HG02623 (cell line): ENCODE measurements at regions not wholly inside any gene's neighbourhood (a gene's known extent, or its start where the extent isn't known, plus 50 kb on each side); places are given as distances from the start of the nearest gene placed in this dataset.
"Not testable (repeated sequence)": the region's sequence is repeated elsewhere in the genome, so short reads cannot be mapped to it uniquely, and the experiment has no call there.

Source experiments
- ATAC-seq: cut with Tn5 transposase; IDR thresholded peaks from one replicate; pipeline ENCODE4 v1.9.1; 2021; ENCODE audit warnings: moderate library complexity; ENCODE audit not compliant: unreplicated experiment

- no peak for ATAC-seq
Observed at GRCh38 chr16:58863761-58864160, 129.6 kb upstream of the GOT2 start.

- ATAC-seq, result no peak
Observed at GRCh38 chr16:58863042-58863441, 128.9 kb upstream of the GOT2 start.

DNA sequence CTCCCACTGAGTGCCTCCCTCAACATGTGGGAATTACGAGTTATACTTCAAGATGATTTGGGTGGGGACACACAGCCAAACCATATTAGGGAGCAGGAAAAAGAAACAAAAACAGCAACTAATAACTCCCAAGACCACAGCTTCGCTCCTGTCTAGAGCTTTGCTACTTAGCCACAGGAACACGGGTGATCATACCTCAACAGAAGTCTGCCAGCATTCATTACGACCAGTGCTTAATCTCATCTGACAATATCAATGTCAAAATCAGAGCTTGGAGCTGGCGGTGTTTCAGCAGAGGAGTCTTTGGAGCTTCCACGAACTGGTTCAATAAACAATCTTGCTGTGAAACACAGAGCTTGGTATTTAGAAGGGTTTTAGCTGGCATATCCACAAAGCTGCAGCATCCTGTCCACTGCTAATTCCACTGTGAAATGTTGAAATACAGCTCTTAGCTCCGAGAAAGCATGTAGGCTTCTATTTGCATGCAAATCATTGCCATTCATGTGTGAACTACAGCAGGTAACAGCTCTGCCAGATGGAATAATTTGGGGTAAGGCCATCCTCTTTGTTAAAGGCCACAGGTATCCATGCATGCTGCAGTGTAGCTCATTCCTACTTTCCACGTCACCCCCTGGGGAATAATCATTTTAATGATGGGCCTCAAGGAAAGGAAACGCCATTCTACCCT, 128.4 kb upstream of the GOT2 start:
- no peak for ATAC-seq

- ATAC-seq, result no peak
Observed at GRCh38 chr16:58859958-58860669, 126.0 kb upstream of the GOT2 start.

GRCh38 chr16:58858577-58858976, 124.5 kb upstream of the GOT2 start:
- not testable (repeated sequence) for ATAC-seq

GRCh38 chr16:58855291-58855863, 121.3 kb upstream of the GOT2 start:
- ATAC-seq, result no peak

- peak; percentile 68 for ATAC-seq
Observed at GRCh38 chr16:58853854-58854791, 120.0 kb upstream of the GOT2 start.

DNA sequence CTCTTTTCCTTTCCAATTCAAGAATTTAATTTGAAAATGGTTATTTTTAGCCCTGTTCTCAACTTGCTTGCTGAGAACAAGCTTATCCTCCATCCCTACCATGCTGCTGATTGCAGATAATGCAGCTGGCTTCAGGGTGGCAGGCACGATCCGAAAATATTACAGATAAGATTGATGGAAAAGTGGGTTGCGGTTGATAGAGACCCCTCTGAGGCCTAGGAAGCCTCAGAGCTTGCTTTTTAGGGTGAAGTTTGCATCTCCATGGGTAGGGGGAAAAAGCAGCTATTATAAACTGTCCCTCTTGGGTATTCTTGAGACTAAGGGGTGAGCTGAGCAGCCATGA, 116.5 kb upstream of the GOT2 start:
- ATAC-seq, result no peak

GRCh38 chr16:58850019-58850677, 116.0 kb upstream of the GOT2 start:
- no peak for ATAC-seq

GRCh38 chr16:58848662-58849002, 114.5 kb upstream of the GOT2 start:
- ATAC-seq, result no peak

DNA sequence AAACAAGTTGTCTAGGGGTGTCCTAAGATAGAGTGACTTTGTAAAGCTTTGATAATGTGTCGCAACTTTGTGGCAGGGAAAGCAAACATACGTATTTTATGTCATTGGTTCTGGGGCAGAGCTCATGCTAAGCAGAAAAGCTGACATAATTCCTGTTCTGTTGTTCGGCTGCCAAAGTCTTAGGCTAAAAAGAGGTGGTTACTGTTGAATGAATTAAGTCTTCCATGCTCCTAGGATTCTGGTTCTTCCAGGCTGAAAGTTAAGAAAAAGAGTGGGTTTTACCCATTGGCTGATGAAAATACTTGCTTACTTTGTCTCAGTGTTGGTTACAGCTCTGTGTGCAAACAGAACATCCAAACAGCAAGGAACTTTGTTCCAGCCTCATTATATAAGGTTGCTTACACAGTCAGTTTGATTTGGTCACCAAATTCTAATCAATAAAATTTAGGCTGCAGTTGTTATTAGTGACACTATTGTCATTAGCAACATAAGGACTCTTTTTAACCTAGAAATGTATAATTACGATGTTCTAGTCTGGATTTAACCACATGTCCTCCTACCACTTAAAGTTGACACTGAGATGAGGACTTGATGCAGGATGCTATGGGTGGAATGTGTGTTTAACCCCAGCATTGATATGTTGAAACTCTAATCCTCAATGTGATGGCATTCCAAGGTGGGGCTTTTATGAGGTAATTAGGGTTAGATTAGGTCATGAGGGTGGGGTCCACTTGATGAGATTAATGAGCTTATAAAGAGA, 114.0 kb upstream of the GOT2 start:
- no peak for ATAC-seq

DNA sequence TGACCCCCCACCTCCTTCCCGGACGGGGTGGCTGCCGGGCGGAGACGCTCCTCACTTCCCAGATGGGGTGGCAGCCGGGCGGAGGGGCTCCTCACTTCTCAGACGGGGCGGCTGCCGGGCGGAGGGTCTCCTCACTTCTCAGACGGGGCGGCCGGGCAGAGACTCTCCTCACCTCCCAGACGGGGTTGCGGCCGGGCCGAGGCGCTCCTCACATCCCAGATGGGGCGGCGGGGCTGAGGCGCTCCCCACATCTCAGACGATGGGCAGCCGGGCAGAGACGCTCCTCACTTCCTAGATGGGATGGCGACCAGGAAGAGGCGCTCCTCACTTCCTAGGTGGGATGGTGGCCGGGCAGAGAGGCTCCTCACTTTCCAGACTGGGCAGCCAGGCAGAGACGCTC, 112.1 kb upstream of the GOT2 start:
- ATAC-seq, result not testable (repeated sequence)

GRCh38 chr16:58843675-58844074, 109.6 kb upstream of the GOT2 start:
- peak; percentile 48 for ATAC-seq

DNA sequence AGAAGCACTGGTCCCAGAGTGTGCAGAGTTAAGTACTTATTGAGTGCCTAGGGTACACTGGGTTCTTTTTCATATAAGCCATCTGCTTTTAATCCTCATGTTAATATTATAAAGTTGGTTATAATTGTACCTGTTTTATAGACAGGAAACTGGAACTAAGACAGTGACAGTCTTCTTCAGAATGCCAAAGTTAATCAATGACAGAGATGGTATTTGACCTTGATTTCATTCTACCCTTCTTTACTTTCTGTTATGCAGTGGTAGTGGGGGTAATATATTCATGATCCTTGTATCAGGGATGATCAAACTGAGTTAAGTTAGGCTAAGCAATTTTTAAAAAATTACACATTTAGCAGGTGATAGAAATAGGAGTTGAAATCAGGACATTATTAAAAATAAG, 108.6 kb upstream of the GOT2 start:
- ATAC-seq, result peak; percentile 37

DNA sequence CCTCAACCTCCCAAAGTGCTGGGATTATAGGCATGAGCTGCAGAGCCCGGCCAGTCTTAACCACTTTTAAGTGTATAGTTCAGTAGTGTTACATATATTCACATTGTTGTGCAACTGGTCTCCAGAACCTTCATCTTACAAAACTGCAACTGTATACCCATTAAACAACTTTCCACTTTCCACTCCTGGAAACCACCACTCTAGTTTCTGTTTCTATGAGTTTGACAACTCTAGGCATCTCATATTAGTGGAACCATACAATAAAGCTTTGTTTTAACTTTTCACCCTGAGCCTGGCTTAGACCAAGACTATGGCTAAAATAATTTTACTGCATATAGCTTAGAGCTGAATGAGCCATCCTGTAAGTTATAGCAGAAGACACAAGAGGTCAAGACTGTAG, 108.0 kb upstream of the GOT2 start:
- ATAC-seq, result peak; percentile 52

GRCh38 chr16:58837950-58838349, 103.8 kb upstream of the GOT2 start:
- no peak for ATAC-seq

DNA sequence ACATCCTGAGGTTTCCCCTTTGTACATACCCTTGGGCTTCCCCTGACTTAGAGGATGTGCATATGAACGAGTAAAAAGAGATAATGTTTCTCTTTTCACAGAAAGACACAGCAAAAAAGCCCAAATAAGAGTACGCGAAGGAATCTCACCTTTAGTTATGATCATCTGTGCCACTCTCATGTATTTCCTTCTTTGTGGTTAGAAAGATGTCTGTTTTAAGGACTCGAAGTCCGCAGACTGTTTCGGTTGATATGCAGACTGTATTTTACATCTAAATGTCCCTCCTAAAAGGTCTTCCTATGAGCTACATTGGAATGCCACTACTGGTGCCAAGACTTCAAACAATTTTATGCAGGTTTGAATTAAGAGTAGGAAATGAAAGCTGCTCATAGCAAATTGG, 102.3 kb upstream of the GOT2 start:
- no peak for ATAC-seq

- ATAC-seq, result no peak
Observed at GRCh38 chr16:58832386-58832895, 98.3 kb upstream of the GOT2 start.

DNA sequence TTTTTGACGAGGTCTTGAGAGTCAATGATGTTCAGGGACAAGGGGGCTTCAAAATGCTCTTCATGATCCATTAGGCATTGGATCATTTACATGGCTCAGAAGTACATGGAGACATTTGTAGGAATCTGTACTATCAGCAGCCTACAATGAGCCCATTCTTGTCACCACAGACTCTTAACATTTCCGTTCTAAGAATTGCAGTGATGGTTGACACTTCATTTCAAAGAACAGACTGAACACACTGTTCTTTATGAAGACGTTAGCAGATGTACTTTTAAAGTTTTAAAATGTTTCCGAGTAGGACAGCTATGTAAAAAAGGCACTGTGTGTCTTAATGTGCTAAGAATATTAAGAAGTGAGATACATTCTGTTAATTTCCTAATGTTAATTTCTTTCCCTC, 97.3 kb upstream of the GOT2 start:
- no peak for ATAC-seq
